Endodermal cell (in vitro differentiated cells): ENCODE measurements at regions not wholly inside any gene's neighbourhood (a gene's known extent, or its start where the extent isn't known, plus 50 kb on each side); places are given as distances from the start of the nearest gene placed in this dataset.

ENCODE experiments used
- DNase-seq: peaks from one replicate; pipeline ENCODE4 v3.0.0-alpha.2; 2017
- H3K27ac ChIP-seq: 2 replicates; pipeline ENCODE4 v1.5.1; 2013; ENCODE audit warnings: mild to moderate bottlenecking, low read depth, low read length, moderate library complexity
- H3K27me3 ChIP-seq: 2 replicates; pipeline ENCODE4 v1.6.1; 2013; ENCODE audit warnings: mild to moderate bottlenecking, low read length, moderate library complexity; ENCODE audit not compliant: insufficient read depth, control insufficient read depth, poor library complexity, severe bottlenecking
- H3K36me3 ChIP-seq: 2 replicates; pipeline ENCODE4 v1.7.0; 2013; ENCODE audit warnings: mild to moderate bottlenecking, low read length, moderate library complexity; ENCODE audit not compliant: control insufficient read depth, insufficient read depth
- H3K4me1 ChIP-seq: one replicate; pipeline ENCODE4 v1.7.0; 2013; ENCODE audit warnings: low read length; ENCODE audit not compliant: control insufficient read depth, insufficient read depth
- H3K4me3 ChIP-seq: 2 replicates; pipeline ENCODE4 v1.5.1; 2013; ENCODE audit warnings: mild to moderate bottlenecking, low read length, moderate library complexity
- H3K9ac ChIP-seq: 2 replicates; pipeline ENCODE4 v1.6.1; 2013; ENCODE audit warnings: mild to moderate bottlenecking, low read length, moderate library complexity; ENCODE audit not compliant: poor library complexity, severe bottlenecking; ENCODE audit errors: extremely low read depth
- H3K9me3 ChIP-seq: 2 replicates; pipeline ENCODE4 v1.6.1; 2013; ENCODE audit warnings: mild to moderate bottlenecking, low read length, moderate library complexity; ENCODE audit not compliant: control insufficient read depth
- H3K27ac Mint-ChIP-seq: 2 replicates; pipeline ENCODE4 v1.8.0; 2020; ENCODE audit warnings: mixed read lengths
- H3K27me3 Mint-ChIP-seq: 2 replicates; pipeline ENCODE4 v1.8.0; 2021; ENCODE audit warnings: mild to moderate bottlenecking, mixed read lengths; ENCODE audit not compliant: insufficient read depth
- H3K36me3 Mint-ChIP-seq: 2 replicates; pipeline ENCODE4 v1.8.0; 2020; ENCODE audit warnings: low read depth, mixed read lengths
- H3K4me1 Mint-ChIP-seq: 2 replicates; pipeline ENCODE4 v1.8.0; 2020; ENCODE audit warnings: mixed read lengths
- H3K4me3 Mint-ChIP-seq: 2 replicates; pipeline ENCODE4 v1.8.0; 2020; ENCODE audit warnings: mild to moderate bottlenecking, moderate library complexity, mixed read lengths
- H3K9me3 Mint-ChIP-seq: 2 replicates; pipeline ENCODE4 v1.8.0; 2020; ENCODE audit warnings: mild to moderate bottlenecking, mixed read lengths
- CTCF ChIP-seq: fragments of 200-600 bp; sonication (generic); conservative IDR thresholded peaks from 2 replicates; pipeline ENCODE4 v1.5.0; 2021; ENCODE audit warnings: antibody characterized with exemption, mild to moderate bottlenecking
- WGBS, 2 experiments: methylation state at CpG; one replicate each; pipeline versions ENCODE4 v1.1.5 to v1.1.7; 2013; ENCODE audit warnings: missing lambda C conversion rate in 2 of 2, mixed read lengths in 1 of 2; ENCODE audit not compliant: insufficient coverage in 1 of 2, insufficient read length in 1 of 2; 5-methylcytosine and 5-hydroxymethylcytosine counted together

GRCh38 chr18:54777118-54777791 lies 51.0 kb upstream of the RAB27B start:
- WGBS, 2 experiments: 87 to 100% methylated on average over 1 of the region's 1 CpG
- no peaks in the 10 kb centered on the region for H3K9me3 Mint-ChIP-seq
- peaks cover 5% of the 10 kb centered on the region for H3K4me1 Mint-ChIP-seq
- H3K27ac ChIP-seq: no peak overlapping the region
- no peak for DNase-seq
- no peak overlapping the region for H3K9ac ChIP-seq
- H3K4me3 Mint-ChIP-seq: no peak overlapping the region
- no peaks in the 10 kb centered on the region for H3K36me3 Mint-ChIP-seq
- H3K27me3 Mint-ChIP-seq: peaks cover 8% of the 10 kb centered on the region
- H3K4me3 ChIP-seq: no peak overlapping the region
- no peak for TF ChIP-seq CTCF
- H3K27ac Mint-ChIP-seq: no peak overlapping the region
- H3K27me3 ChIP-seq: no peaks in the 10 kb centered on the region
- no peaks in the 10 kb centered on the region for H3K9me3 ChIP-seq
- H3K36me3 ChIP-seq: no peaks in the 10 kb centered on the region
- peaks cover 3% of the 10 kb centered on the region for H3K4me1 ChIP-seq

GRCh38 chr18:54777989-54778388 lies 50.3 kb upstream of the RAB27B start:
- no peak for DNase-seq
- Mint-ChIP-seq H3K27ac (no peak overlapping the region), H3K9me3 (no peaks in the 10 kb centered on the region), H3K4me3 (no peak overlapping the region), H3K4me1 (peaks cover 5% of the 10 kb centered on the region), H3K27me3 (peaks cover 8% of the 10 kb centered on the region), H3K36me3 (no peaks in the 10 kb centered on the region)
- no peak for TF ChIP-seq CTCF
- Histone ChIP-seq H3K9me3 (no peaks in the 10 kb centered on the region), H3K27ac (no peak overlapping the region), H3K4me1 (peaks cover 3% of the 10 kb centered on the region), H3K9ac (no peak overlapping the region), H3K36me3 (no peaks in the 10 kb centered on the region), H3K27me3 (no peaks in the 10 kb centered on the region), H3K4me3 (no peak overlapping the region)
- 89 to 100% methylated on average over 3 to 4 of the region's 4 CpGs for WGBS, 2 experiments
